Right ventricle myocardium superior (tissue), 1 donor: ENCODE measurements at regions not wholly inside any gene's neighbourhood (a gene's known extent, or its start where the extent isn't known, plus 50 kb on each side); places are given as distances from the start of the nearest gene placed in this dataset.
"Not testable (repeated sequence)": the region's sequence is repeated elsewhere in the genome, so short reads cannot be mapped to it uniquely, and the experiment has no call there.

Experiments used
- ATAC-seq: fragments of 200-7000 bp; cut with Tn5 transposase; one replicate; pipeline ENCODE4 v1.9.1; 2020; ENCODE audit warnings: mild to moderate bottlenecking; ENCODE audit not compliant: poor library complexity
- DNase-seq: peaks from one replicate; pipeline ENCODE4 v3.0.0-alpha.2; 2020
- intact Hi-C: fragments of 100-400 bp; cut with DNase I; formaldehyde crosslinking; loops from one replicate; pipeline ENCODE4 v1.11.2; 2022
- donor health status: DM: no; HTN: yes; CAD: no; lungs with severe emphysema.

- DNase-seq (no peak), ATAC-seq (no peak)
- intact Hi-C loops = no loop called here
Measured at GRCh38 chr11:82261367-82261766, 472.3 kb downstream of the FAM181B start.

GRCh38 chr11:82250047-82250446 is 483.6 kb downstream of the FAM181B start:
- ATAC-seq (no peak), DNase-seq (no peak)
- intact Hi-C loops = no loop called here

GRCh38 chr11:82246926-82247325 is 486.7 kb downstream of the FAM181B start:
- no peak for ATAC-seq
- intact Hi-C loops = loop anchor here (10.0 kb wide), 1 partner anchor 58 kb away; no protein-coding TSS in a partner anchor
- DNase-seq = no peak

- DNase-seq (no peak), ATAC-seq (no peak)
- intact Hi-C loops = no loop called here
Measured at GRCh38 chr11:82239498-82239897, 494.2 kb downstream of the FAM181B start.

- DNase-seq (no peak), ATAC-seq (no peak)
- intact Hi-C loops = no loop called here
Measured at GRCh38 chr11:82234256-82234655, 499.4 kb downstream of the FAM181B start.

- DNase-seq = no peak
- intact Hi-C loops = no loop called here
- no peak for ATAC-seq
Measured at GRCh38 chr11:82233201-82233600, 500.5 kb downstream of the FAM181B start.

GRCh38 chr11:82229341-82229740 is 504.3 kb downstream of the FAM181B start:
- DNase-seq (no peak), ATAC-seq (no peak)
- intact Hi-C loops = no loop called here

- ATAC-seq (no peak), DNase-seq (no peak)
- intact Hi-C loops = no loop called here
Measured at GRCh38 chr11:82225930-82226329, 507.7 kb downstream of the FAM181B start.

- ATAC-seq (no peak), DNase-seq (no peak)
- intact Hi-C loops = no loop called here
Measured at GRCh38 chr11:82225502-82225901, 508.2 kb downstream of the FAM181B start.

GRCh38 chr11:82216927-82217570 is 516.6 kb downstream of the FAM181B start:
- ATAC-seq (no peak), DNase-seq (no peak)
- intact Hi-C loops = no loop called here

GRCh38 chr11:82210011-82210410 is 523.7 kb downstream of the FAM181B start:
- no peak for ATAC-seq
- intact Hi-C loops = no loop called here
- no peak for DNase-seq

- DNase-seq = no peak
- no peak for ATAC-seq
- intact Hi-C loops = no loop called here
Measured at GRCh38 chr11:82195283-82195682, 538.4 kb downstream of the FAM181B start.

GRCh38 chr11:82194521-82194920 is 539.1 kb downstream of the FAM181B start:
- intact Hi-C loops = no loop called here
- ATAC-seq = no peak
- no peak for DNase-seq

GRCh38 chr11:82191695-82192094 is 542.0 kb downstream of the FAM181B start:
- intact Hi-C loops = no loop called here
- DNase-seq (no peak), ATAC-seq (no peak)

- no peak for DNase-seq
- intact Hi-C loops = no loop called here
- no peak for ATAC-seq
Measured at GRCh38 chr11:82185925-82186324, 547.7 kb downstream of the FAM181B start.

- intact Hi-C loops = no loop called here
- ATAC-seq (no peak), DNase-seq (no peak)
Measured at GRCh38 chr11:82184966-82185365, 548.7 kb downstream of the FAM181B start.

- no peak for ATAC-seq
- DNase-seq = no peak
- intact Hi-C loops = no loop called here
Measured at GRCh38 chr11:82183346-82183745, 550.3 kb downstream of the FAM181B start.

- DNase-seq, ATAC-seq, intact Hi-C loops: not testable (repeated sequence)
Measured at GRCh38 chr11:82182697-82183096, 551.0 kb downstream of the FAM181B start.

- ATAC-seq, intact Hi-C loops, DNase-seq: not testable (repeated sequence)
Measured at GRCh38 chr11:82181796-82182195, 551.9 kb downstream of the FAM181B start.

- no peak for DNase-seq
- intact Hi-C loops = no loop called here
- no peak for ATAC-seq
Measured at GRCh38 chr11:82176945-82177344, 556.7 kb downstream of the FAM181B start.

GRCh38 chr11:82176365-82176764 is 557.3 kb downstream of the FAM181B start:
- DNase-seq = no peak
- no peak for ATAC-seq
- intact Hi-C loops = no loop called here
